Right atrium auricular region (tissue), 2 donors: ENCODE measurements at regions not wholly inside any gene's neighbourhood (a gene's known extent, or its start where the extent isn't known, plus 50 kb on each side); places are given as distances from the start of the nearest gene placed in this dataset.

Experiments
- DNase-seq: peaks from one replicate; pipeline ENCODE4 v3.0.0-alpha.2; 2019; ENCODE audit warnings: low spot score
- H3K27ac ChIP-seq, 2 donors: fragments of 200-600 bp; sonication (generic); 1 replicate in 1 of 2; 2 replicates in 1 of 2; pipeline ENCODE4 v1.5.1; 2016 to 2019
- H3K27me3 ChIP-seq, 2 donors: fragments of 200-600 bp; sonication (generic); one replicate each; pipeline versions ENCODE4 v1.5.1 to v1.6.0; 2017 to 2019
- H3K36me3 ChIP-seq: fragments of 200-600 bp; sonication (generic); one replicate; pipeline ENCODE4 v1.5.1; 2016
- H3K4me1 ChIP-seq, 2 donors: fragments of 200-600 bp; sonication (generic); one replicate each; pipeline versions ENCODE4 v1.5.1 to v1.6.0; 2017 to 2019
- H3K4me3 ChIP-seq, 2 donors: fragments of 200-600 bp; sonication (generic); 1 replicate in 1 of 2; 2 replicates in 1 of 2; pipeline ENCODE4 v1.5.1; 2017 to 2019; ENCODE audit warnings: mild to moderate bottlenecking in 1 of 2, moderate library complexity in 1 of 2
- H3K9me3 ChIP-seq, 2 donors: fragments of 200-600 bp; sonication (generic); one replicate each; pipeline ENCODE4 v1.5.1; 2019
- CTCF ChIP-seq, 2 donors: fragments of 200-600 bp; sonication (generic); IDR thresholded peaks; one replicate each; pipeline ENCODE4 v1.5.1; 2019; ENCODE audit warnings: antibody characterized with exemption in 2 of 2

GRCh38 chr14:42624980-42625761 is 1018.5 kb downstream of the LRFN5 start:
- Histone ChIP-seq H3K27me3 (no peaks in the 10 kb centered on the region), H3K27ac (no peak overlapping the region), H3K4me3 (no peak overlapping the region), H3K4me1 (no peaks in the 10 kb centered on the region), H3K9me3 (no peaks in the 10 kb centered on the region), H3K36me3 (no peaks in the 10 kb centered on the region)
- no peak for TF ChIP-seq CTCF (IDR thresholded peaks at IDR 0.05)
- DNase-seq = no peak

- no peak overlapping the region for H3K4me3 ChIP-seq
- TF ChIP-seq CTCF (IDR thresholded peaks at IDR 0.05) = no peak
- no peaks in the 10 kb centered on the region for H3K36me3 ChIP-seq
- no peak overlapping the region for H3K27ac ChIP-seq
- H3K9me3 ChIP-seq = no peaks in the 10 kb centered on the region
- no peaks in the 10 kb centered on the region for H3K4me1 ChIP-seq
- no peaks in the 10 kb centered on the region for H3K27me3 ChIP-seq
- DNase-seq = no peak
Measured at GRCh38 chr14:42617005-42617404, 1010.3 kb downstream of the LRFN5 start.

GRCh38 chr14:42606839-42607238 is 1000.2 kb downstream of the LRFN5 start:
- H3K36me3 ChIP-seq = no peaks in the 10 kb centered on the region
- H3K4me1 ChIP-seq = no peaks in the 10 kb centered on the region
- no peak for TF ChIP-seq CTCF (IDR thresholded peaks at IDR 0.05)
- DNase-seq = no peak
- no peak overlapping the region for H3K4me3 ChIP-seq
- no peaks in the 10 kb centered on the region for H3K9me3 ChIP-seq
- no peaks in the 10 kb centered on the region for H3K27me3 ChIP-seq
- H3K27ac ChIP-seq = no peak overlapping the region

- H3K36me3 ChIP-seq = no peaks in the 10 kb centered on the region
- no peak for DNase-seq
- H3K27me3 ChIP-seq = no peaks in the 10 kb centered on the region
- H3K4me3 ChIP-seq = no peak overlapping the region
- no peaks in the 10 kb centered on the region for H3K4me1 ChIP-seq
- no peak overlapping the region for H3K27ac ChIP-seq
- no peaks in the 10 kb centered on the region for H3K9me3 ChIP-seq
- no peak for TF ChIP-seq CTCF (IDR thresholded peaks at IDR 0.05)
Measured at GRCh38 chr14:42602336-42602845, 995.7 kb downstream of the LRFN5 start.

- Histone ChIP-seq H3K4me1 (no peaks in the 10 kb centered on the region), H3K27ac (no peak overlapping the region), H3K36me3 (no peaks in the 10 kb centered on the region), H3K4me3 (no peak overlapping the region), H3K27me3 (no peaks in the 10 kb centered on the region), H3K9me3 (peaks cover 0 to 12% of the 10 kb centered on the region in 2 donors)
- TF ChIP-seq CTCF (IDR thresholded peaks at IDR 0.05) = no peak
- no peak for DNase-seq
Measured at GRCh38 chr14:42572032-42572431, 965.4 kb downstream of the LRFN5 start.

GRCh38 chr14:42569227-42569626 is 962.6 kb downstream of the LRFN5 start:
- no peak for DNase-seq
- Histone ChIP-seq H3K4me3 (no peak overlapping the region), H3K9me3 (peaks cover 0 to 4% of the 10 kb centered on the region in 2 donors), H3K27me3 (no peaks in the 10 kb centered on the region), H3K36me3 (no peaks in the 10 kb centered on the region), H3K4me1 (no peaks in the 10 kb centered on the region), H3K27ac (no peak overlapping the region)
- no peak for TF ChIP-seq CTCF (IDR thresholded peaks at IDR 0.05)
